Breast epithelium (tissue), 3 donors: ENCODE measurements at regions not wholly inside any gene's neighbourhood (a gene's known extent, or its start where the extent isn't known, plus 50 kb on each side); places are given as distances from the start of the nearest gene placed in this dataset.

Experiments
- CTCF ChIP-seq, 3 donors: fragments of 450-650 bp; IDR thresholded peaks; one replicate each; pipeline ENCODE4 v1.5.1; 2016 to 2017; ENCODE audit warnings: antibody characterized with exemption in 3 of 3, mild to moderate bottlenecking in 3 of 3, moderate library complexity in 3 of 3
- POLR2A ChIP-seq: fragments of 450-650 bp; IDR thresholded peaks from one replicate; pipeline ENCODE4 v1.6.1; 2016; ENCODE audit warnings: antibody characterized with exemption, mild to moderate bottlenecking, moderate library complexity
- POLR2AphosphoS5 ChIP-seq, 3 donors: sonication (generic); formaldehyde crosslinking; IDR thresholded peaks; one replicate each; pipeline ENCODE4 v1.6.1; 2017; ENCODE audit warnings: antibody characterized with exemption in 3 of 3

GRCh38 chr6:69465866-69466265 lies 330.9 kb downstream of the LMBRD1 start:
- TF ChIP-seq CTCF (IDR thresholded peaks at IDR 0.05) (no peak), POLR2A (no peak), POLR2AphosphoS5 (IDR thresholded peaks at IDR 0.05) (no peak)
